ENCODE measurements at regions not wholly inside any gene's neighbourhood (a gene's known extent, or its start where the extent isn't known, plus 50 kb on each side); places are given as distances from the start of the nearest gene placed in this dataset.

- Histone ChIP-seq H3K4me2 (ENCODE audit: low read length) (no peak overlapping the region), H2AFZ (ENCODE audit: low read length) (no peak overlapping the region), H3K4me1 (ENCODE audit: insufficient read depth, low read length, severe bottlenecking) (peaks cover 14% of the 10 kb centered on the region), H3F3A (ENCODE audit: insufficient read depth, low read length) (no peaks in the 10 kb centered on the region), H3K36me3 (ENCODE audit: insufficient read depth, low read length) (no peaks in the 10 kb centered on the region), H3K4me3 (ENCODE audit: low read depth, low read length, poor library complexity, severe bottlenecking) (no peak overlapping the region), H3K9ac (ENCODE audit: low read length) (no peak overlapping the region), H3K9me3 (ENCODE audit: low read length) (no peaks in the 10 kb centered on the region), H3K79me2 (ENCODE audit: insufficient read depth, low read length) (no peaks in the 10 kb centered on the region), H3K27ac (ENCODE audit: low read depth, low read length, poor library complexity, severe bottlenecking) (no peak overlapping the region), H3K27me3 (ENCODE audit: insufficient read depth, low read length) (no peaks in the 10 kb centered on the region), H4K20me1 (ENCODE audit: insufficient read depth, low read length) (no peaks in the 10 kb centered on the region), H3K9me2 (ENCODE audit: low read depth, low read length) (no peaks in the 10 kb centered on the region)
- TF ChIP-seq EZH2 (IDR thresholded peaks at IDR 0.05; ENCODE audit: borderline replicate concordance, low read length), result no peak
- no peak for TF ChIP-seq CTCF (IDR thresholded peaks at IDR 0.05; ENCODE audit: low read length)
Measured at GRCh38 chr12:92056290-92056689, 89.4 kb downstream of the BTG1 start.

- no peaks in the 10 kb centered on the region for H3K27me3 ChIP-seq (ENCODE audit: insufficient read depth, low read length)
- H3K36me3 ChIP-seq (ENCODE audit: insufficient read depth, low read length), result no peaks in the 10 kb centered on the region
- TF ChIP-seq EZH2 (IDR thresholded peaks at IDR 0.05; ENCODE audit: borderline replicate concordance, low read length) (no peak), CTCF (IDR thresholded peaks at IDR 0.05; ENCODE audit: low read length) (no peak)
- H3K27ac ChIP-seq (ENCODE audit: low read depth, low read length, poor library complexity, severe bottlenecking), result no peak overlapping the region
- no peaks in the 10 kb centered on the region for H3K9me3 ChIP-seq (ENCODE audit: low read length)
- H3K79me2 ChIP-seq (ENCODE audit: insufficient read depth, low read length), result no peaks in the 10 kb centered on the region
- no peak overlapping the region for H3K9ac ChIP-seq (ENCODE audit: low read length)
- H3K4me3 ChIP-seq (ENCODE audit: low read depth, low read length, poor library complexity, severe bottlenecking), result no peak overlapping the region
- H3F3A ChIP-seq (ENCODE audit: insufficient read depth, low read length), result no peaks in the 10 kb centered on the region
- no peak overlapping the region for H3K4me2 ChIP-seq (ENCODE audit: low read length)
- no peaks in the 10 kb centered on the region for H4K20me1 ChIP-seq (ENCODE audit: insufficient read depth, low read length)
- peaks cover 14% of the 10 kb centered on the region for H3K4me1 ChIP-seq (ENCODE audit: insufficient read depth, low read length, severe bottlenecking)
- no peak overlapping the region for H2AFZ ChIP-seq (ENCODE audit: low read length)
- H3K9me2 ChIP-seq (ENCODE audit: low read depth, low read length), result no peaks in the 10 kb centered on the region
Measured at GRCh38 chr12:92055877-92056276, 89.8 kb downstream of the BTG1 start.

GRCh38 chr12:92051441-92051840, 94.2 kb downstream of the BTG1 start:
- Histone ChIP-seq H3K4me2 (ENCODE audit: low read length) (no peak overlapping the region), H3K4me3 (ENCODE audit: low read depth, low read length, poor library complexity, severe bottlenecking) (no peak overlapping the region), H2AFZ (ENCODE audit: low read length) (no peak overlapping the region), H3K27ac (ENCODE audit: low read depth, low read length, poor library complexity, severe bottlenecking) (no peak overlapping the region), H4K20me1 (ENCODE audit: insufficient read depth, low read length) (no peaks in the 10 kb centered on the region), H3K9ac (ENCODE audit: low read length) (no peak overlapping the region), H3K9me3 (ENCODE audit: low read length) (no peaks in the 10 kb centered on the region), H3K79me2 (ENCODE audit: insufficient read depth, low read length) (no peaks in the 10 kb centered on the region), H3K36me3 (ENCODE audit: insufficient read depth, low read length) (no peaks in the 10 kb centered on the region), H3K27me3 (ENCODE audit: insufficient read depth, low read length) (no peaks in the 10 kb centered on the region), H3K4me1 (ENCODE audit: insufficient read depth, low read length, severe bottlenecking) (no peaks in the 10 kb centered on the region), H3K9me2 (ENCODE audit: low read depth, low read length) (no peaks in the 10 kb centered on the region), H3F3A (ENCODE audit: insufficient read depth, low read length) (no peaks in the 10 kb centered on the region)
- TF ChIP-seq CTCF (IDR thresholded peaks at IDR 0.05; ENCODE audit: low read length) (no peak), EZH2 (IDR thresholded peaks at IDR 0.05; ENCODE audit: borderline replicate concordance, low read length) (no peak)
